Eye (tissue), 1 donor: ENCODE measurements at regions not wholly inside any gene's neighbourhood (a gene's known extent, or its start where the extent isn't known, plus 50 kb on each side); places are given as distances from the start of the nearest gene placed in this dataset.
A peak's percentile ranks its signal among the peaks of the same experiment; 100 is the strongest.

ENCODE experiments used
- DNase-seq: peaks from one replicate; pipeline ENCODE4 v3.0.0-alpha.2; 2015

DNA sequence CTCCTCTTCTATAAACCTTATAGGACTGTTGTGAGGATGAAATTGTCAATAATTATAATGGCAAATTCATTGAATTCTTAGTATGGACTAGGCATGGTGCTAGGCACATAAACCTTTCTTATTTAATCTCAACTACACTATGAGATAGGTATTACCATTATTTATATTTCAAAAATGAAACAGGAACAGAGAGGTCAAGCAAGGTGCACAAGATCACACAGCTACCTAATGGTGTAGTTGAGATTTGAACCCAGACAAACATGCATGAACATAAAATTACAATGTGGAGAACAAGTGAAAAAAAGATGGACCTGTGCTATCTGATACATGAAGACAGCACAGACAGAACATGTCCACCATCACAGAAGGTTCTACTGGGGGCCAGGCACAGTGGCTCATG, 156.7 kb downstream of the AXIN2 start:
- no peak for DNase-seq

DNA sequence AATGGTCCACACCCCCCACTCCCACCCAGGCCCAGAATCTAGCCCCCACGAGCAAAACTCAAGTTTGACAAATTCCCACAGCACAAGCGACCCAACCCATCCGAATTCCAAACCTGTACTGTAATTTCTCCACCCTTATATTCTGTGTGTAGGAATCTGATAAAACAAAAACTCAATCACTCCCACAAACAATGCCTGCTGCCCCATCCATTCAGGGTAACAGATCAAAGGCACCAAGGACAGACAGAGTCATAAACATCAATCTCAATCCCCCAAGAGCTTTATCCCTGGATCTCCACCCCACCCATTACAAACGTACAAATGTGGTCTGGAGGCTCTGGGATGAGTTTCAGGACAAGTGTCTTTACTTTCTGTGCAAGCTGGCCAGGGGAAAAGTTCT, 157.8 kb downstream of the AXIN2 start:
- no peak for DNase-seq

DNA sequence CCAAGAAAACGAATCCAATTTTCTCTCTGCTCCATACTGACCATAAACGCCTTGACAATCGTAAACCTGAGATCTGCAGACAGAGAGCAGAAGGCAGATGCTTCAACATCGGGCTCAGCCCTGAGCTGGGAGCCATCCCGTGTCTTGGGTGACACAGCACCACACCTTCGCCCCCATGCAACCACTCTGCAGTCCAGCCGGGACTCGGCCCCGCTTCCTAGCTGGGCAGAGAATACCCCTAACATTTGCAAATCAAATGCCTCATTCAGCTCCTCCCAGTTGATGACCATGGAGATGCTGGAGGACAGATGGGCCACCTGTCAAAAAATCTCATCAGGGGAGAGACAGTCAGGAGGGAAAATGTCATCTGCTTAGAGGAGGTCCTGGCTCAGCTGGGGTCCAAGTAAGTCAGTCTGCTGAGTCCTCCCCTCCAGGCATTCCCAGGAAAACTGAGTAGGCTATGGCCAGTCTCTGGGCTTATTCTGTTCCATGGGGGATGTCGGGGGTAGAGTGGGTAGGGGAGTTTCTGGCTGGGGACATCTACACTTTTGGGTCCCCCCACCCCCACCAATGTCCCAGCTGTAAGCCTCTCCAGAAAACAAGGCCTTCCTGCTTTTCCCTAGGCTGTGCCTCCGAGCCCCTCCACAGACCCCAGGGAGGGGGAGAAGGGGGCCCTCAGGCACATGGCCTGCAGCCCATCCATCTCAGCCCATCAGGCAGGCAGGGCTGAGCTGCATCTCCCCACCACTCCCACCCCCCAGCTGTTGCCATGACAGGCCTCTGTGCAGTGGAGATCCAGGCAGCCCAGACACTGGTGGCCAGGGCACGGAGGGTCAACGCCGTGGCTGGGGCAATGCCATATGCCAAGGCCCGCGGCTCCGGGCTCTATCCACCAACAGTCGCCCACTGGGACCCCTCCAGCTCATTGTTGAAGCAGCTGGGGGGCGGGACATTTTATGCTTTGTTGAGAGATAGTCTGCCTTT, 158.6 kb downstream of the AXIN2 start:
- DNase-seq: peak; percentile 18

DNA sequence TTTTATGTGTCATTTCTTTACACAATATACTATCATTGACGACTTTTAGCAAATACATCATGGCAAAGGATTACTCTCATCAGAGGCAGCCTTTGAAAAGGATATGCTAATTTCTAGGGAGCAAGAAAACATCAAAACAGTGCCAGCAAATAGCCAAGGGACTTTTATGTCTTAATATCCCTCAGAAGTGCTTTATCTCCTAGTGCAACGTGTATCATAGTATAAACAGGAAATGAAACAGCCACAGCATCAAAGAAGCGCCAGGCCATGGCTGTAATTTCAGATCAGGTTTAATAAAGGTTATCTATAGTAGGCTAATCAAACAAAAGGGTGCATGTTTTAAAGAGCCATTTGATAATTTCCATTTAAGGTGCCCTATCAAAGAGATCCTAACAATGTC, 159.9 kb downstream of the AXIN2 start:
- DNase-seq: no peak

DNA sequence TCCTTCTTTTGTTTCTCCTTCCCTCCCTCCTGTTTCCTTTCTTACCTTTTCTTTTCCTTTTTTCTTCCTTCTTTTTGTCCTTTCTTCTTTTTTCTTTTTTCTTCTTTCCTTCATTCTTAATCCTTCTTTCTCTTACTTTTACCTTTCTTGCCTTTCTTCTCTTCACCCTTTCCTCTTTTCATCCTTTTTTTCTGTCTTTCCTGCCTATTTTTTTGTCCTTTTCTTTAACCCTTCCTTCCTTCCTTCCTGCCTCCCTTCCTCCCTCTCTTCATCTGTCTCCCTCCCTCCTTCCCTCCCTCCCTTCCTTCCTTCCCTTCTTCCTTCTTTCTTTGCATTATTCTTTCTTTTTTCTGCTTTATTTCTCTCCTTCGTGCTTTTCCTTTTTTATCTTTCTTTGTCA, 160.7 kb downstream of the AXIN2 start:
- DNase-seq: no peak

DNA sequence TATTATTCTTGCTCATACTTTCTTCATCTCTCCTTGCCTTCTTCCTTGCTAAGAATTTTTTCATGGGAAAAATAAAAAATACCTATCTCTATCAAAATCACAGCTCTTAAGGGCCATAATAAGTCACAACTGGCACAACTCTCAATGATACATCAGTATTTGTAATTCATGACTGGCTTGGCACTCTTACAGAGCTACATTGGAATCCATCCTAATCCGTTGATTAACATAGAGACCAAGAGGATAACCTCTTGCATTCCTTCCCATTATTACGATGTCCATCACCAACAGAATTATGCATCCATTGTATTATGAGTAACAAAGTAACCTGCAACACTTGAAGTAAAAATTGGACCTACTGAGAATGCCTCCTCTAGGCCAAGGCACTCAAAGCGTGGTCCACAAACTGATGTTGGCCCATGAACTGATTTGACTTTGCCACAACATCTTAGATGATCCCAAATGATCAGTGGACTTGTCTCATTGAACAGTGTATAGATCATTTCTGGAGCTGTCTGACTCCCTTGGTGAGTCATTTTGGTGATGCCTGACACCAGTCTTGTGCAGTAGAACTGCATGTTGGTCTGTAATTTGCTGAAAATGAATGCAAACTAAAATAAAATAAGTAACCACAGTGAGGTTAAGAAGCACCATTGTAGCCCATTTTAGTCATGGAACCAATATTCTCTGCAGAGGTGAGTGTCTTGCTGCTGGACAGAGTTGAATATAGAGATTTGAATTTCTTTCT, 163.2 kb downstream of the AXIN2 start:
- DNase-seq: no peak

DNA sequence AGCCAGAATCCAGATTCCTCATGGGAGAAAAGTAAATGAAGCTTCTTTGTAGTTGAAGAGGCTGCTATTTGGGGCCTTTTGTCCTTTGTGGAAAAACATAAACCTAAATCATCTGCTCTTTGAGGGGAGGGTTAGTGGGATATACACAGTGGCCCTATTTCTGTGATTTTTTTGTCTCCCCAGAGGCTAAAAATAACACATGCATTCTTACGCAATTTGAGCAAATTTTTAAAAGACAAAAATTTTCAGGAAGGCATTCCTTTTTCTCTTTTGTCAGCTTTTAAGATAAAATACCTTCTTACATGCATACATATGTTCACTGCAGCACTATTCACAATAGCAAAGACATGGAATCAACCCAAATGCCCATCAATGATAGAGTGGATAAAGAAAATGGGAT, 165.5 kb downstream of the AXIN2 start:
- DNase-seq: no peak

DNA sequence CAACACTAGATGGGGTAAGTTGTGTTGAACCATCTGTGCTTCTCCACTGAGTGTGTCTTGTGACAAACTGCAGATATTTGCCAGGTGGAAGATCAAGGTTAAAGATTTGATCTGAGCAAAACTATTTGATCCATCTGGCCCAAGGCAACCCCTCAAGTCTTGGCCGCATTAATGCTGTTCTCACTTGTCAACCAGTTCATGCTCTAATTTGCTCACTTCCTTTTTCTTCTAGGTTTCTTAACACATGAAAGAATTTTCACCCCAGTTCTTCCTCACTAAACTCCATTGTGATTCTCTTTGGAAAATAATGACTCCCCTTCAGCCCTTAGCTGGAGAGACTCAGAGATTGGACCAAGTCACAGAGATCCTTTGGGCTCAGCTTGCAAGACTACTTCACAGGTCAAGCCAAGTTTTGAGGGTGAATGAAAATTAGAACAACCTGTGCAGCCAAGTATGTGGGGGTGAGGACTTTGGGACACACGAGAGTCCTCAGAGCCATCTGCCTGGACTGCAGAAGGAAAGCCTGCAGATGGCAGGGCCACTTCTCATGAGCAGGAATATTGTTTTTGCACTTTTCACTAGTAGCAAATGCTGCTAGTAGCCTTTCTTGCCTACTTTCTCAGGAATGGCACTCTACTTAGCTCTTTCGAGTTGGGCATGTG, 166.5 kb downstream of the AXIN2 start:
- DNase-seq: no peak

DNA sequence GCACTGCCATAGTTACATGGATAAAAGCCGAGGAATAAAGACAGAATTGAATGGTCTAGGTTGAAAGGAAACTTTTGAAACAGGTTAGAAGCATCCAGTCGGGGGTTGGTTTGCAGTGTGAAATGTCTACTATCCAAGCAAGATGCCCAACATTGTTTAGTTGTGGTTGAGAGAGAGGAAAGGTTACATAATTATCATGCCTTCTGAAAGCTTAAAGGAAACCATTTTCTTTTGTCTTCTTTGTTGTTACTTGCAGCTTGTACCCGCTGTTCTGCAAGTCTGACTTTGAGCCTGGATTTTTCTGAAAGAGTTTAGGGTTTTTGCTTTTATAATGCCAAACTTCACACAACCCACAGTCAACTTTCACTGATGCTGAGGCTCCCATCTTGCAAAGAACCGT, 167.9 kb downstream of the AXIN2 start:
- no peak for DNase-seq

DNA sequence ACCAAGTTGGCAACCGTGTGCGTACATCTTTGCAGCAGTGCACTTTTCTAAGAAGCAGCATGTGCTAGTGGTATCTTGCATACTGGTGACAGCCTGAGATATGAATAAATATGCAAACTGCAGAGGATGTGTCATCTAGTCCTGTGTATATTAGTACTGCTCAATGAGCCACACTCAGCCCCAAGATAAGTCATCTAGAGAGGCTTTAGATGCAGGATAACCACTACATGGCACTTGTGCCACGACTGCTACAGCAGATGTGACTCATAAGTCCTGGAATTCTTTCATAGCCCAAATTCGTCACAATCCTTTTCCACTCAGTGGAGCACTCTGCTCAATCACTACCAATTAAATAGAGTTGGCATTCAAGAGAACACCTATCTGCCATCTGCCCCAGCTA, 171.5 kb downstream of the AXIN2 start:
- DNase-seq: no peak

DNA sequence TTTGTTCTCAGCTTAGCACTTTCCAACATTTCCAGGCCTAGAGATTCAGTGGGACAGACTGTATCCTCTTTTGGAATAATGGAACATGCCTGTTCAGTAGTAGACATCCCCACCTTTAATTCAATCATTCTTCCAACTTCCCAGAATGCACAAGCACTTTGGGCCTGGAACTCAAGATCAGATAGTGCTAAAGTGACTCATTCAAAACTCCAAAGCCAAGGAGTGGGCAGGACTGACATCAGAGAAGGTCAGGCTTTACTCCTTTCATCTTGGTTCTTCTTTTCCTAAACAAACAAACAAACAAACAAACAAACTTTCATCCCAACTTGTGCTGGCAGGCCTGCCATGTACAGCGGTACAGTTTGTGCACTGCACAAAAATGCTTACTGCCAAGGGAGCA, 172.0 kb downstream of the AXIN2 start:
- no peak for DNase-seq

DNA sequence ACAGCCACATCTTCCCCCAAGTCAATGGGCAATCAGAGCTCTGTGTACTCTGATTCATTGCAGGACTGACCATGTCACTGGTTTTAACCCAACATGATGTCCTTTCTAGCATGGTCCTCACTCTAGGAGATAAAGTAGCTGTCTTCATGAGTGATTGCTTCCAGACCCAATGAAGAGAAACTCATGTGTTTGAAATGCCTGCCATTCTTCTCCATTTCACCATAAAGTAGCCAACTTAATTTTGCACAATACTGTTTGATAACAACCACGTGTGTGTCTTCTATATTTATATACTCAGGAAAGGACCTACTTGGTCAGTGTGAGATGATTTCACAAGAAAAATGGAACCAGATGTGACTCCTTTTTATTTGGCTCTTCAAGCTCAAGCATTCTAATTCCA, 172.5 kb downstream of the AXIN2 start:
- DNase-seq: no peak

DNA sequence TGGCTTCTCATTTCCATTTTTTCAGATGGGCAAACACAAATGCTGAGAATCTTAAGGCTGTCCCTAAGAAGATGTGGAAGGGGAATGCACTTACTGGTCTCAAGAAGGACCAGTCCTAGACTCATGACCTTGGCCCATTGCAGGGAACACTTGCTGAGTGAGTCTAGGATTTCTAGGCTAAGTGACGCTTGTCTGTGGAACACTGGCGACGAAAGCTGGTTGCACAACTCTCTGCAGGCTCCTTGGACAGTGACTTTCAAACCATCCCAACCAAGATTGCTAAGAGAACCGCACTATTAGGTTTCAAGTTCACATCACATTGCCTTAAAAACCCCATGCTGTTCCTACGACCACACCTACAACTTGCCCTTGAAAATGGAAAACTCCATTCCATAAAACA, 174.1 kb downstream of the AXIN2 start:
- DNase-seq: no peak

DNA sequence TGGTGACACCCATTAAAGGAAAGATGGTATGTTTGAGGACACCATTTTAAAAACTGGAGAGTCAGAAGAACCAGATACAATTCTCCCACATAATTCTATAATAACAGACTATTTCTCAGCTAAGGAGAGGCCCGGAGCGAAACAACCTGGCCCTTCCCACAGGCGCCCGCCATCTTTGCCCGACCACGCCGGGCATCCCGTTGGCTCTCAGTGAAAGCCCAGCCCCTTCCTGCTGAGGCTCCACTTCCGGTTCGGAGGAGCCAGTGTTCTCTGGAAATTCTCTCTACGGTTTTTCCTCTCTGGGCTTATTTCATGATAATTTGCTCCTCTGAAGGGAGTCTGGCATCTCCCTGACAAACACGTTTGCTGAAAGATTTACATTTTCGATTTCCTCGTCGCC, 175.7 kb downstream of the AXIN2 start:
- DNase-seq: no peak

DNA sequence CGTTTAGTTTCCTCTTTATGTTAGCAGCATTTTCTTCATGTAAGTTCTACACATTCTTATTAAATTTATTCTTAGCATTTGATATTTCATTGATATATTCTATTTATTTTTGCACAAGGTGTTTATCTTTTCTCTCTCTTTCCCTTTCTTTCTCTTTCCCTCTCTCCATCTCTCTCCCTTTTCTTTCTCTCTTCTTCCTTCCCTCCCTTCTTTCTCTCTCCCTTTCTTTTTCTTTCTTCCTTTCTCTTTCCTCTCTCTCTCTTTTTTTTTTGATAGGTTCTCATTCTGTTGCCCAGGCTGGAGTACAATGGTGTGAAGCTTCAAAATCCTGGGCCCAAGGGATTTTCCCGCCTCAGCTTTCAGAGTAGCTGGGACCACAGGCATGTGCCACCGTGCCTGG, 176.4 kb downstream of the AXIN2 start:
- DNase-seq: no peak

DNA sequence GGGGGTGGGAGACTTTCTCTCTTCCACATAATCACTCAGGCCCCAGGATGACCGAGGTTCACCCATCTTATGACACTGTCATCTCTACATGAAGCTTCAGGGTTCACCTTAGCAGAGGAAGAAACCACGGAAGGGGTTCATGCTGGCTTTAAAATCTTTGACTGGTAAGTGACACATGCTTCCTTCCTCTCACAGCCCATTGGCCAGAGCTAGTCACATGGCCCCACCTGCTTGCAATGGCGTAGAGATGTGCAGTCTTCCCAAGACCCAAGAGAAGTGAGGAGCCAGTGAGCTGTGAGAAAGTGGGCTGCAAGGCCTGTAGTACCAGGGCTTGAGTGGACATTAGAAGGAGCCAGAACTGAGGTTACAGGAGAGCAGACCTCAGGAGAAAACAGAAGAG, 180.3 kb downstream of the AXIN2 start:
- DNase-seq: no peak

DNA sequence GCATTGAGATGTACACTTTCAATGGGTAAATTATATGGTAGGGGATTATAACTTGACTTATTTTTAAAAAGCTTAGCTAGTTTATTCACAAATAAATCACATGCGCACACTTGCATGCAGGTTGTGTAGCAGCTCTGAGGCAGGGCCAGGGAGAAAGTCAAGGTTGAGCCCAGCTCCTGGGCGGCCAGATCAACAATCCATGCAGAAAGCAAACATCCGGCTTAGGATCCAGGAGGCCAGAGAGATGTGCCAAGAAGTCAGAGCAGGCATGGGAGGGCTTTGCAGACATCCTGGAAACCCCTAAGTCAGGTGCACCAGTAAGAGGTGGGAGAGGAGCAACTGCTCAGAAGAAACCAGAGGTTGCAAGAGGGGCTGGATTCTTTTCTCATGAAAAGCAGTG, 186.5 kb downstream of the AXIN2 start:
- no peak for DNase-seq

DNA sequence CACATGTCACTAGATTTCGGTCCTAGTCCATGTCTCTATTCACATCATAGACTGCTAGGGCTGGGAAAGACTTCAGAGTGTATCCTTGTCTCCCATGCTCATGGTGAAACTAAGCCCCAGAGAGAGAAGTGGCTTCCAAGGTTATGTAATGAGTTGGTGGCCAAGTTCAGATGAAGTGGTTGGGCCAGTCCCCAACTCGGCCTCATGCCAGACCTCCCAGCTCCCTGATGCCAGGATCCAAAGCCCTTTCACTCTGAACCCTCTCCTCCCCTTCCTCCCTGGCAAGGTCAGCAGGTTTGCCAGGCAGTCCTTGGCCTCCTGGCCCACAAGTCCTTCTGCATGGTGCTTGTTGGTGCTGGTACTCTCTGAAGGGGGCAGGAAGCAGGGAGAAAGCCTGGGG, 189.7 kb downstream of the AXIN2 start:
- no peak for DNase-seq

DNA sequence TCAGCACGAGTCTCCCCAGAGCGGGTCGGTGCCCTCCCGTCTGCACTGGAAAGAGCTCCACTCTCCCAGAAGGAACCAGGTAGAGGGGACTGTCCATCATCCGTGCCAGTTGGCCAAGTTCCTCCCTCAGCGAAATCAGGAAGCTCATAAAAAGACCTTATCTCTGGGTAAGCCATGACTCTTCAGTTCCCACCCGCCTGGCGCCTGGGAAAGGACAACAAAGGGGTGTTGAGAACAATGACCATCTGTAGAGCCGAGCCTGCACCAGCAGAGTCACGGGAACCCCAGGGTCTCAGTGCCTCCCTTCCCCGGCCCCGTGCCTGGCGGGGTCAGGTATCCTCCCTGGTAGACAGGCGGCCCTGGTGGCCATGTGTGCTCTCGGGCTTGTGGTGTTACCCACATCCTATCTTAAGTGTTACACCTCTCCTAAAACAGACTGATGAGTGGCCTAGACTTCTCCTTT, 190.7 kb downstream of the AXIN2 start:
- no peak for DNase-seq

DNA sequence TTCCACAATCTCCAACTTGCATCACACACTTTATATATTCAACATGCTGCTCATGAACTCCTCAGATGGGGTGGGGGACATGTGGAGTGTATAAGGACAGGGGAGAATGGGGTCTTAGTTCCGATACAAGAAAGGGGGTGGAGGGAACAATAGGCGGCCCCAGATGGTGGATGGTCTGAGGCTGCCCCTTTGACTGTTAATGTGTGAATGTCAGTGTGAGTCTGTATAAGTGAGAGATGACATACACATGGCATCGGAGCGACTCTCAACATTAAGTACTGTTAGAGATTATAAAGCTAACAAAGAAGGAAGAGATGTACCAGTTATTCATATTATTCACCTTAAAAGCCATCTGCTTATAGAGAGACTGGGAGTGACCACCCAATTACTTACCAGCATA, 193.1 kb downstream of the AXIN2 start:
- DNase-seq: no peak

DNA sequence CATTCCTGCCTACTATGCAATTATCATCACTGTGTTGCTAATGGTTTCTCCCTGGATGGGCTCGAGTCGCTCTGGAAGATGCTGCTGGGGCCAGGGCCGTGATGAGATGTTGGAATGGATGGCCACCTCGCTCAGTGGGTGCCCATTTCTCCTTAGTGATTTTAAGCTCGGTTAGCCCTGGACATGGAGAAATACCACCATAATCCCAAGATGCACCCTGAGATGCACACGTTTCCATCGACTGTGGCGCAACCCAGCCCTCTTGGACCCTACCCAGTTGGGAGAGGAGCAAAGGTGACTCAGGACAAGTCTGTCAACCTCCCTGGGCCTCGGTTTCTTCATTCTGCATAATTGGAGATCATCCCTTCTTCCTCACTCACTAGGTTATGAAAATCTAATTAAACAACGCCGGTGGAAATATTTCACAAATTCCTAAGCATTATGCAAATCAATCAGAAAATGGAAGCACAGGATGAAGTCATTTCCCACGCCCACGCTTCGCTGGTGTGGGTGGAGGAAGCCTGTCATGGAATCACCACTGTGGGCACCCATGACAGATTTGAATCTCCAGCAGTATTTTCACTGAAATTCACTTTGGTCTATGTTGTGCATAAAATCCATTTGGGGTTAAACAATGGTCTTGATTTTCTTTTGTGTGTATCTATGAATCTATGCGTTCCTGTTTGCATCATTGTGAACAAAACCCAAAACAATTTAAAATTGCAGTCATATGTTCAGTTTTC, 195.2 kb downstream of the AXIN2 start:
- no peak for DNase-seq

DNA sequence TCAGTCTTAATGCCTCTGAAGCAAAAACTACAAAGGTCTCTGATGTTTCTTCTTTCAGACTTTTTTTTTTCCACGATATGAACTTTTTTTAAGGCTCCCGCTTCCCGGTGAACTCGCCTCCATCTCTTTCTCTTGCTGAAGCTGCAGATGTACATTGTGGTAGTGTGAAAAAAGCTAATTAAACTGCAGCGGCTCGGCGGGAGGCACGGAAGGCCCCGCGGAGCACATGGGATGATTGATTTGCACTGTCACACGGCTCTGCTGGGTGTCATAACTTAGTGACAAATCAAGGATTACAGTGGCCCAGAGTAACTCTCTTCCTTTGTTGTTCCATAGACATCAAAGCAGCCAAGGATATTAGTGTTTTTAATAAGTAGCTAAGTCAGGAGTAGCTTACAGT, 196.3 kb downstream of the AXIN2 start:
- peak; percentile 60 for DNase-seq

DNA sequence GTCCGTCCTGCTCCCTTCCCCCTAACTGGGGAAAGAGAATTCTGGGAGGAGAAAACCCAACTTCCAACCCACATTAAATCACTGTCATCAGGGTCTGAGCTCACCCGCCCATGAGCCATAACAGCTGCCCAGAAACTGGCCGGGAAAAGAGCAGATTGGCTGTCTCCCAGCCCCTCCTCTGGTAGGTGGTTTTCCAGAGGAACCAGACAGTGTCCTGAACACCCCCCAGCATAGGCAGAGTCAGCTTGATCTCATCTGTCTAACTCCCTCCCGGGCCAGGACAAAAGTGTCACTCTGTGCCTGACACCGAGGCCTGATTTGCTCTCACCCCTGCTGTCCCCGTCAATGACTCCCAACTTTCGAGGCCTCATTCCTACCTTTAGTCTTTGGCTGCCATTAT, 197.0 kb downstream of the AXIN2 start:
- peak; percentile 35 for DNase-seq
